Muscle layer of colon (tissue), 2 donors: ENCODE measurements at regions not wholly inside any gene's neighbourhood (a gene's known extent, or its start where the extent isn't known, plus 50 kb on each side); places are given as distances from the start of the nearest gene placed in this dataset.

Experiments used
- H3K27ac ChIP-seq: one replicate; pipeline ENCODE4 v1.7.0; 2013; ENCODE audit warnings: low read depth, mild to moderate bottlenecking, low read length, moderate library complexity
- H3K27me3 ChIP-seq, 2 donors: one replicate each; pipeline ENCODE4 v1.7.0; 2013; ENCODE audit warnings: low read length in 2 of 2, mild to moderate bottlenecking in 2 of 2; ENCODE audit not compliant: insufficient read depth in 2 of 2, control insufficient read depth in 1 of 2
- H3K36me3 ChIP-seq: one replicate; pipeline ENCODE4 v1.7.0; 2013; ENCODE audit warnings: mild to moderate bottlenecking, low read length; ENCODE audit not compliant: insufficient read depth
- H3K4me1 ChIP-seq: one replicate; pipeline ENCODE4 v1.7.0; 2013; ENCODE audit warnings: mild to moderate bottlenecking, low read length; ENCODE audit not compliant: insufficient read depth
- H3K4me3 ChIP-seq, 2 donors: one replicate each; pipeline ENCODE4 v1.7.0; 2013; ENCODE audit warnings: low read length in 2 of 2, low read depth in 1 of 2, mild to moderate bottlenecking in 1 of 2, moderate library complexity in 1 of 2
- H3K9ac ChIP-seq: one replicate; pipeline ENCODE4 v1.7.0; 2013; ENCODE audit warnings: low read length
- H3K9me3 ChIP-seq: one replicate; pipeline ENCODE4 v1.7.0; 2013; ENCODE audit warnings: mild to moderate bottlenecking, low read length
- donor health status: abdominal sarcoma.
- donor health status: Adenocarcinoma of cecum.

GRCh38 chr5:15334551-15335266, 165.3 kb upstream of the FBXL7 start:
- Histone ChIP-seq H3K36me3 (no peaks in the 10 kb centered on the region), H3K9me3 (no peaks in the 10 kb centered on the region), H3K27ac (no peak overlapping the region), H3K27me3 (no peaks in the 10 kb centered on the region), H3K9ac (no peak overlapping the region), H3K4me3 (no peak overlapping the region), H3K4me1 (no peaks in the 10 kb centered on the region)

GRCh38 chr5:15333091-15333490, 166.9 kb upstream of the FBXL7 start:
- Histone ChIP-seq H3K4me3 (no peak overlapping the region), H3K9me3 (no peaks in the 10 kb centered on the region), H3K9ac (no peak overlapping the region), H3K36me3 (no peaks in the 10 kb centered on the region), H3K27ac (no peak overlapping the region), H3K27me3 (no peaks in the 10 kb centered on the region), H3K4me1 (no peaks in the 10 kb centered on the region)

- Histone ChIP-seq H3K9me3 (no peaks in the 10 kb centered on the region), H3K4me3 (no peak overlapping the region), H3K27me3 (no peaks in the 10 kb centered on the region), H3K4me1 (no peaks in the 10 kb centered on the region), H3K27ac (no peak overlapping the region), H3K9ac (no peak overlapping the region), H3K36me3 (no peaks in the 10 kb centered on the region)
Measured at GRCh38 chr5:15326932-15327331, 173.0 kb upstream of the FBXL7 start.

GRCh38 chr5:15326471-15326870, 173.5 kb upstream of the FBXL7 start:
- Histone ChIP-seq H3K27me3 (no peaks in the 10 kb centered on the region), H3K4me1 (no peaks in the 10 kb centered on the region), H3K9ac (no peak overlapping the region), H3K27ac (no peak overlapping the region), H3K4me3 (no peak overlapping the region), H3K9me3 (no peaks in the 10 kb centered on the region), H3K36me3 (no peaks in the 10 kb centered on the region)

GRCh38 chr5:15322421-15322820, 177.6 kb upstream of the FBXL7 start:
- Histone ChIP-seq H3K4me1 (peaks cover 8% of the 10 kb centered on the region), H3K27me3 (no peaks in the 10 kb centered on the region), H3K9me3 (no peaks in the 10 kb centered on the region), H3K4me3 (no peak overlapping the region), H3K27ac (no peak overlapping the region), H3K9ac (no peak overlapping the region), H3K36me3 (no peaks in the 10 kb centered on the region)

- H3K27ac ChIP-seq: no peak overlapping the region
- H3K4me3 ChIP-seq: no peak overlapping the region
- no peaks in the 10 kb centered on the region for H3K36me3 ChIP-seq
- no peaks in the 10 kb centered on the region for H3K9me3 ChIP-seq
- no peak overlapping the region for H3K9ac ChIP-seq
- H3K4me1 ChIP-seq: peaks cover 8% of the 10 kb centered on the region
- H3K27me3 ChIP-seq: no peaks in the 10 kb centered on the region
Measured at GRCh38 chr5:15321776-15322175, 178.2 kb upstream of the FBXL7 start.

- Histone ChIP-seq H3K9me3 (no peaks in the 10 kb centered on the region), H3K4me1 (peaks cover 8% of the 10 kb centered on the region), H3K4me3 (no peak overlapping the region), H3K9ac (no peak overlapping the region), H3K36me3 (no peaks in the 10 kb centered on the region), H3K27ac (no peak overlapping the region), H3K27me3 (no peaks in the 10 kb centered on the region)
Measured at GRCh38 chr5:15320871-15321270, 179.1 kb upstream of the FBXL7 start.

GRCh38 chr5:15304914-15305834, 194.8 kb upstream of the FBXL7 start:
- H3K27me3 ChIP-seq: no peaks in the 10 kb centered on the region
- H3K9ac ChIP-seq: no peak overlapping the region
- H3K27ac ChIP-seq: no peak overlapping the region
- H3K4me3 ChIP-seq: no peak overlapping the region
- no peaks in the 10 kb centered on the region for H3K36me3 ChIP-seq
- H3K4me1 ChIP-seq: no peaks in the 10 kb centered on the region
- H3K9me3 ChIP-seq: no peaks in the 10 kb centered on the region

- no peak overlapping the region for H3K9ac ChIP-seq
- H3K4me3 ChIP-seq: no peak overlapping the region
- no peaks in the 10 kb centered on the region for H3K4me1 ChIP-seq
- H3K27me3 ChIP-seq: no peaks in the 10 kb centered on the region
- H3K27ac ChIP-seq: no peak overlapping the region
- no peaks in the 10 kb centered on the region for H3K9me3 ChIP-seq
- no peaks in the 10 kb centered on the region for H3K36me3 ChIP-seq
Measured at GRCh38 chr5:15304066-15304731, 195.8 kb upstream of the FBXL7 start.

- no peaks in the 10 kb centered on the region for H3K4me1 ChIP-seq
- H3K9me3 ChIP-seq: no peaks in the 10 kb centered on the region
- H3K9ac ChIP-seq: no peak overlapping the region
- no peaks in the 10 kb centered on the region for H3K27me3 ChIP-seq
- no peaks in the 10 kb centered on the region for H3K36me3 ChIP-seq
- no peak overlapping the region for H3K4me3 ChIP-seq
- H3K27ac ChIP-seq: no peak overlapping the region
Measured at GRCh38 chr5:15300141-15300540, 199.8 kb upstream of the FBXL7 start.

- Histone ChIP-seq H3K27me3 (no peaks in the 10 kb centered on the region), H3K4me1 (no peaks in the 10 kb centered on the region), H3K9me3 (no peaks in the 10 kb centered on the region), H3K4me3 (no peak overlapping the region), H3K36me3 (no peaks in the 10 kb centered on the region), H3K27ac (no peak overlapping the region), H3K9ac (no peak overlapping the region)
Measured at GRCh38 chr5:15290953-15291352, 209.0 kb upstream of the FBXL7 start.
